Osteocyte (in vitro differentiated cells): ENCODE measurements at regions not wholly inside any gene's neighbourhood (a gene's known extent, or its start where the extent isn't known, plus 50 kb on each side); places are given as distances from the start of the nearest gene placed in this dataset.
"Not testable (repeated sequence)": the region's sequence is repeated elsewhere in the genome, so short reads cannot be mapped to it uniquely, and the experiment has no call there.

Experiments
- DNase-seq: peaks from one replicate; pipeline ENCODE4 v3.0.0; 2021; ENCODE audit warnings: mixed read lengths; ENCODE audit not compliant: unreplicated experiment; ENCODE audit errors: extremely low spot score
- H3K27ac Mint-ChIP-seq: one replicate; pipeline ENCODE4 v1.8.0; 2021; ENCODE audit warnings: mild to moderate bottlenecking, mixed read lengths; ENCODE audit not compliant: unreplicated experiment
- H3K27me3 Mint-ChIP-seq: one replicate; pipeline ENCODE4 v1.8.0; 2021; ENCODE audit warnings: mixed read lengths; ENCODE audit not compliant: unreplicated experiment
- H3K36me3 Mint-ChIP-seq: one replicate; pipeline ENCODE4 v1.8.0; 2021; ENCODE audit warnings: mixed read lengths; ENCODE audit not compliant: unreplicated experiment
- H3K4me1 Mint-ChIP-seq: one replicate; pipeline ENCODE4 v1.8.0; 2021; ENCODE audit warnings: mixed read lengths; ENCODE audit not compliant: unreplicated experiment
- H3K4me3 Mint-ChIP-seq: one replicate; pipeline ENCODE4 v1.8.0; 2021; ENCODE audit warnings: mild to moderate bottlenecking, moderate library complexity, mixed read lengths; ENCODE audit not compliant: unreplicated experiment
- H3K9me3 Mint-ChIP-seq: one replicate; pipeline ENCODE4 v1.8.0; 2021; ENCODE audit warnings: mixed read lengths; ENCODE audit not compliant: unreplicated experiment
- TF ChIP-seq, protein P1 (sequence below): fragments of 200-600 bp; sonication (generic); IDR thresholded peaks from 2 replicates; pipeline ENCODE4 v1.5.0; 2021; ENCODE audit warnings: antibody characterized with exemption, mild to moderate bottlenecking, moderate library complexity

DNA sequence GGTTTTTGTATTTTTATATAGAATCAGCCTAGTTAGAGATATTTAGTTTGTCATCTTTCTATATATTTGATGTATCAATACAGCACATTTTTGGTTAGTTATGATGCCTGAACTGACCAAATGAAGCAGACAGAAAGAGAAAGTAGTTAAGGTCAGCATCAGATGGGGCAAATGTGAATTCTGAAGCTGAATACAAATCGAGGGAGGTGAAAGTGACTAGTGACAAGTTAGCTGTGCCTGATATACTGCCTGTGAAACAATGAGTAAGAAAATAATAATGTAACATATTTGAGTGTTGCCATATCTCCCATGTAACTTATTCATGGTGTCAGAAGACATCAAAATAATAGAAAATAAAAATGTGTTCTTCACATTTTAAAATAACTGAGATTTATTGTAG lies 680.3 kb upstream of the SEMA6D start:
- Mint-ChIP-seq H3K27ac (no peak overlapping the region), H3K4me3 (no peak overlapping the region), H3K27me3 (no peaks in the 10 kb centered on the region), H3K4me1 (no peaks in the 10 kb centered on the region), H3K36me3 (no peaks in the 10 kb centered on the region), H3K9me3 (no peaks in the 10 kb centered on the region)
- TF ChIP-seq, protein P1, sequence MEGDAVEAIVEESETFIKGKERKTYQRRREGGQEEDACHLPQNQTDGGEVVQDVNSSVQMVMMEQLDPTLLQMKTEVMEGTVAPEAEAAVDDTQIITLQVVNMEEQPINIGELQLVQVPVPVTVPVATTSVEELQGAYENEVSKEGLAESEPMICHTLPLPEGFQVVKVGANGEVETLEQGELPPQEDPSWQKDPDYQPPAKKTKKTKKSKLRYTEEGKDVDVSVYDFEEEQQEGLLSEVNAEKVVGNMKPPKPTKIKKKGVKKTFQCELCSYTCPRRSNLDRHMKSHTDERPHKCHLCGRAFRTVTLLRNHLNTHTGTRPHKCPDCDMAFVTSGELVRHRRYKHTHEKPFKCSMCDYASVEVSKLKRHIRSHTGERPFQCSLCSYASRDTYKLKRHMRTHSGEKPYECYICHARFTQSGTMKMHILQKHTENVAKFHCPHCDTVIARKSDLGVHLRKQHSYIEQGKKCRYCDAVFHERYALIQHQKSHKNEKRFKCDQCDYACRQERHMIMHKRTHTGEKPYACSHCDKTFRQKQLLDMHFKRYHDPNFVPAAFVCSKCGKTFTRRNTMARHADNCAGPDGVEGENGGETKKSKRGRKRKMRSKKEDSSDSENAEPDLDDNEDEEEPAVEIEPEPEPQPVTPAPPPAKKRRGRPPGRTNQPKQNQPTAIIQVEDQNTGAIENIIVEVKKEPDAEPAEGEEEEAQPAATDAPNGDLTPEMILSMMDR: no peak
- DNase-seq: no peak

GRCh38 chr15:47039225-47039624 lies 678.1 kb upstream of the SEMA6D start:
- Mint-ChIP-seq H3K9me3 (no peaks in the 10 kb centered on the region), H3K36me3 (no peaks in the 10 kb centered on the region), H3K27ac (no peak overlapping the region), H3K4me1 (no peaks in the 10 kb centered on the region), H3K27me3 (no peaks in the 10 kb centered on the region), H3K4me3 (no peak overlapping the region)
- no peak for DNase-seq
- TF ChIP-seq, protein P1: no peak

DNA sequence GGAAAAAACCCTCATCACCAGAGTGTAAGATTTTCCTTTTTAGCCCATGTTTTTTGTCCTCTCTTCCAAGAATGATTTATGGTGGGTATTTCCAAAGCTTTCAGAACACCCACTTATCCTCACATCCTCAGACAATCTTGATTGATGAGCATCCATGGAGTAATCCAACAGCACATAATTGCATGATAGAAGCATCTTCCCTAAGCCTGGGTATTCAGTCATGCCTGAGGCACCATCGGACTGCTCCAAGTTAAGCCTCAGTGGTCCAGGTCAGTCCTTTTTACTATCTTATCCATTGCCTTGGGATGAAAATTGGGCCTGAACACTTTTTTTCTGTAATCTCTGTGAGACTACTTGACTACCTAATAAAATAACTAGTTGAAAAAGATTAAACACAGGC lies 676.0 kb upstream of the SEMA6D start:
- no peaks in the 10 kb centered on the region for H3K27me3 Mint-ChIP-seq
- no peak for DNase-seq
- no peaks in the 10 kb centered on the region for H3K9me3 Mint-ChIP-seq

GRCh38 chr15:47047981-47048380 lies 669.3 kb upstream of the SEMA6D start:
- not testable (repeated sequence) for DNase-seq, H3K4me1 Mint-ChIP-seq, H3K36me3 Mint-ChIP-seq, H3K27ac Mint-ChIP-seq, H3K4me3 Mint-ChIP-seq, H3K27me3 Mint-ChIP-seq, H3K9me3 Mint-ChIP-seq

More for the DNA sequence above, 676.0 kb upstream of the SEMA6D start:
- H3K27ac Mint-ChIP-seq: no peak overlapping the region
- no peak overlapping the region for H3K4me3 Mint-ChIP-seq
- TF ChIP-seq, protein P1: no peak
- no peaks in the 10 kb centered on the region for H3K36me3 Mint-ChIP-seq
- H3K4me1 Mint-ChIP-seq: no peaks in the 10 kb centered on the region

GRCh38 chr15:47066392-47066791 lies 650.9 kb upstream of the SEMA6D start:
- no peaks in the 10 kb centered on the region for H3K9me3 Mint-ChIP-seq
- H3K4me3 Mint-ChIP-seq: no peak overlapping the region
- H3K27me3 Mint-ChIP-seq: no peaks in the 10 kb centered on the region
- TF ChIP-seq, protein P1: no peak
- DNase-seq: no peak
- no peaks in the 10 kb centered on the region for H3K4me1 Mint-ChIP-seq
- H3K27ac Mint-ChIP-seq: no peak overlapping the region
- no peaks in the 10 kb centered on the region for H3K36me3 Mint-ChIP-seq

DNA sequence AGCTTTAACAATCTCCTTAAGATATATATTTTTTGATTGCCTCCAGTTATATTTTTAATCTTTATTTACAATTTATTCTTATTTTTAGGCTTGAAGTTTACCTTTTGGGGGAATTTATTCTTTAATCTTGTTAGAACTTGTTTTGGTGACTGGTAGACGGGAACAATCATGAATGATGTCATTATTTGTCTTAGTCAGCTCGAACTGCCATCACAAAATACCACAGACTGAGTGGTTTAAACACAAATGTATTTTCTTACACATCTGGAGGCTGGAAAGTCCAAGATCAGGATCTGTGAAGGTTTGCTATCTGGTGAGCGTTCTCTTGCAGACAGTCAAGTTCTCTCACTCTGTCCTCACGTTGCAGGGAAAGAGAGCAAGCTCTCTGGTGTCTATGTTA lies 639.5 kb upstream of the SEMA6D start:
- H3K36me3 Mint-ChIP-seq, H3K9me3 Mint-ChIP-seq, H3K27ac Mint-ChIP-seq, H3K4me3 Mint-ChIP-seq, H3K4me1 Mint-ChIP-seq, H3K27me3 Mint-ChIP-seq, DNase-seq: not testable (repeated sequence)
